ENCODE measurements at regions not wholly inside any gene's neighbourhood (a gene's known extent, or its start where the extent isn't known, plus 50 kb on each side); places are given as distances from the start of the nearest gene placed in this dataset.

- TF ChIP-seq, protein P1, sequence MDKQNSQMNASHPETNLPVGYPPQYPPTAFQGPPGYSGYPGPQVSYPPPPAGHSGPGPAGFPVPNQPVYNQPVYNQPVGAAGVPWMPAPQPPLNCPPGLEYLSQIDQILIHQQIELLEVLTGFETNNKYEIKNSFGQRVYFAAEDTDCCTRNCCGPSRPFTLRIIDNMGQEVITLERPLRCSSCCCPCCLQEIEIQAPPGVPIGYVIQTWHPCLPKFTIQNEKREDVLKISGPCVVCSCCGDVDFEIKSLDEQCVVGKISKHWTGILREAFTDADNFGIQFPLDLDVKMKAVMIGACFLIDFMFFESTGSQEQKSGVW (CRISPR knock-in tag; IDR thresholded peaks at IDR 0.05; ENCODE audit: borderline replicate concordance): no peak
- no peak for TF ChIP-seq ZNF687 (CRISPR knock-in tag; IDR thresholded peaks at IDR 0.05)
- no peak for TF ChIP-seq ZFX (CRISPR knock-in tag; IDR thresholded peaks at IDR 0.05; ENCODE audit: low read depth)
- TF ChIP-seq FOXP4 (CRISPR knock-in tag; IDR thresholded peaks at IDR 0.05): no peak
- TF ChIP-seq, protein P2, sequence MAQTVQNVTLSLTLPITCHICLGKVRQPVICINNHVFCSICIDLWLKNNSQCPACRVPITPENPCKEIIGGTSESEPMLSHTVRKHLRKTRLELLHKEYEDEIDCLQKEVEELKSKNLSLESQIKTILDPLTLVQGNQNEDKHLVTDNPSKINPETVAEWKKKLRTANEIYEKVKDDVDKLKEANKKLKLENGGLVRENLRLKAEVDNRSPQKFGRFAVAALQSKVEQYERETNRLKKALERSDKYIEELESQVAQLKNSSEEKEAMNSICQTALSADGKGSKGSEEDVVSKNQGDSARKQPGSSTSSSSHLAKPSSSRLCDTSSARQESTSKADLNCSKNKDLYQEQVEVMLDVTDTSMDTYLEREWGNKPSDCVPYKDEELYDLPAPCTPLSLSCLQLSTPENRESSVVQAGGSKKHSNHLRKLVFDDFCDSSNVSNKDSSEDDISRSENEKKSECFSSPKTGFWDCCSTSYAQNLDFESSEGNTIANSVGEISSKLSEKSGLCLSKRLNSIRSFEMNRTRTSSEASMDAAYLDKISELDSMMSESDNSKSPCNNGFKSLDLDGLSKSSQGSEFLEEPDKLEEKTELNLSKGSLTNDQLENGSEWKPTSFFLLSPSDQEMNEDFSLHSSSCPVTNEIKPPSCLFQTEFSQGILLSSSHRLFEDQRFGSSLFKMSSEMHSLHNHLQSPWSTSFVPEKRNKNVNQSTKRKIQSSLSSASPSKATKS (CRISPR knock-in tag; IDR thresholded peaks at IDR 0.05): no peak
- TF ChIP-seq GRHL1 (CRISPR knock-in tag; conservative IDR thresholded peaks at IDR 0.05): no peak
- TF ChIP-seq SYNCRIP (IDR thresholded peaks at IDR 0.05; ENCODE audit: insufficient read depth, low read depth, low read length): no peak
- no peak for TF ChIP-seq CBX5 (CRISPR knock-in tag; IDR thresholded peaks at IDR 0.05; ENCODE audit: borderline replicate concordance)
- no peak for TF ChIP-seq ZBTB21 (CRISPR knock-in tag; IDR thresholded peaks at IDR 0.05)
- no peak for TF ChIP-seq ZNF879 (CRISPR knock-in tag; IDR thresholded peaks at IDR 0.05)
Observed at GRCh38 chr10:131815266-131816156, 85.3 kb upstream of the PPP2R2D start (continued).
